NCI-H128 (cell line): ENCODE measurements at regions not wholly inside any gene's neighbourhood (a gene's known extent, or its start where the extent isn't known, plus 50 kb on each side); places are given as distances from the start of the nearest gene placed in this dataset.

Experiments used
- DNase-seq: peaks from one replicate; lab custom pipeline; 2025; ENCODE audit not compliant: unreplicated experiment; lab: John Stamatoyannopoulos, UW

GRCh38 chr6:40726853-40727252, 139.7 kb upstream of the LRFN2 start:
- DNase-seq = no peak

- no peak for DNase-seq
Observed at GRCh38 chr6:40725390-40725789, 138.2 kb upstream of the LRFN2 start.

GRCh38 chr6:40724886-40725285, 137.7 kb upstream of the LRFN2 start:
- DNase-seq = no peak

GRCh38 chr6:40723967-40724366, 136.8 kb upstream of the LRFN2 start:
- no peak for DNase-seq

- DNase-seq = no peak
Observed at GRCh38 chr6:40722553-40723258, 135.5 kb upstream of the LRFN2 start.

- DNase-seq = no peak
Observed at GRCh38 chr6:40722091-40722490, 134.9 kb upstream of the LRFN2 start.

- no peak for DNase-seq
Observed at GRCh38 chr6:40721271-40721952, 134.2 kb upstream of the LRFN2 start.

- no peak for DNase-seq
Observed at GRCh38 chr6:40720375-40720748, 133.2 kb upstream of the LRFN2 start.

GRCh38 chr6:40719671-40720374, 132.7 kb upstream of the LRFN2 start:
- DNase-seq = no peak

- no peak for DNase-seq
Observed at GRCh38 chr6:40718401-40718800, 131.2 kb upstream of the LRFN2 start.

- no peak for DNase-seq
Observed at GRCh38 chr6:40717411-40718057, 130.4 kb upstream of the LRFN2 start.

GRCh38 chr6:40715570-40716403, 128.6 kb upstream of the LRFN2 start:
- DNase-seq = no peak

- DNase-seq = no peak
Observed at GRCh38 chr6:40714576-40715564, 127.7 kb upstream of the LRFN2 start.

GRCh38 chr6:40714143-40714542, 127.0 kb upstream of the LRFN2 start:
- no peak for DNase-seq

- DNase-seq = no peak
Observed at GRCh38 chr6:40713002-40713719, 126.0 kb upstream of the LRFN2 start.

GRCh38 chr6:40710626-40711330, 123.6 kb upstream of the LRFN2 start:
- DNase-seq = no peak

GRCh38 chr6:40708049-40708448, 120.9 kb upstream of the LRFN2 start:
- no peak for DNase-seq

GRCh38 chr6:40706178-40706577, 119.0 kb upstream of the LRFN2 start:
- no peak for DNase-seq
